GM06990 (cell line): ENCODE measurements at regions not wholly inside any gene's neighbourhood (a gene's known extent, or its start where the extent isn't known, plus 50 kb on each side); places are given as distances from the start of the nearest gene placed in this dataset.

ENCODE experiments used
- DNase-seq: peaks from one replicate; pipeline ENCODE4 v3.0.0-alpha.2; 2011; ENCODE audit not compliant: insufficient read length; ENCODE audit errors: extremely low read depth
- H3K27me3 ChIP-seq: replicated peaks from 2 replicates; pipeline ENCODE4 v1.6.0; 2011; ENCODE audit warnings: low read length; ENCODE audit not compliant: control insufficient read depth, insufficient read depth
- H3K36me3 ChIP-seq: 2 replicates; pipeline ENCODE4 v1.5.1; 2011; ENCODE audit warnings: low read length; ENCODE audit not compliant: control insufficient read depth, insufficient read depth
- H3K4me3 ChIP-seq: replicated peaks from 2 replicates; pipeline ENCODE4 v1.5.1; 2011; ENCODE audit warnings: low read depth, mild to moderate bottlenecking, control low read depth, low read length
- CTCF ChIP-seq: IDR thresholded peaks from 2 replicates; pipeline ENCODE4 v1.5.1; 2011; ENCODE audit warnings: low read length, control low read depth, mild to moderate bottlenecking, inconsistent platforms; ENCODE audit not compliant: insufficient read depth, poor library complexity, severe bottlenecking

- H3K36me3 ChIP-seq = no peaks in the 10 kb centered on the region
- no peak for TF ChIP-seq CTCF
- no peak for DNase-seq
- H3K27me3 ChIP-seq = no peaks in the 10 kb centered on the region
- no peak overlapping the region for H3K4me3 ChIP-seq
Observed at GRCh38 chr5:109605207-109605730, 84.5 kb upstream of the MAN2A1 start.

DNA sequence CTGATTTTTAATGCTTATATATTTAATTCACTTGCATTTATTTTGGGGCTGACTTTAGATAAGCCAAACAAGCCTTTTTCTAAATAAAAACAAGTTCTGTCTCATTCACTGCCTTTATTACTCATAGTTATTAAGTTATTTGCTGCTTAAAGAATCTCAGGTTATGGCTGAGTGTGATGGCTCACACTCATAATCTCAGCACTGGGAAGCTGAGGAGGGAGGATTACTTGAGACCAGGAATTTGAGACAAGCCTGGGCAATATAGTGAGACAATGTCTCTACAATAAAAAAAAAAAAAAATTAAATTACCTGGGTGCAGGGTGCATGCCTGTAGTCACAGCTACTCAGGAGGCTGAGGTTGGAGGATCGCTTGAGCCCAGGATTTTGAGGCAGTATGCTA, 85.0 kb upstream of the MAN2A1 start:
- Histone ChIP-seq H3K4me3 (no peak overlapping the region), H3K27me3 (no peaks in the 10 kb centered on the region), H3K36me3 (no peaks in the 10 kb centered on the region)
- no peak for TF ChIP-seq CTCF
- no peak for DNase-seq

DNA sequence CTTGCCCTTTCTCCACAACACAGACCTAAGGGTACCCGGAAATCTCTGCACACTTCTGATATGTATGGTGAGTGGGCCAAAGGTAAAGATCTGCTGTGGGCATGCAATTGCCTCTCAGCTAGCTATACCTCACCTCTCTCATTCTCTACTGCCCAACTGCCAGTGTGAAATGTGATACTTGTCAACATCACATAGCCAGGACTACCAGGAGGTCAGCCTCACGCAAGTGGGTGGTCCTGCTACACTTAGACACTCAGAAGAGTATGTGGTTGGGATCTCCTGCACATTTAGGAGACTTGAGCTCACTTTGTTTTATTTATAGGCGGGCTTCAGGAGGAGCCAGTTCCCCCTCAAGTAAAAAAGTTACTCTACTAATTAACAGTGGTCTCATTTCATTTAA, 88.0 kb upstream of the MAN2A1 start:
- H3K27me3 ChIP-seq = no peaks in the 10 kb centered on the region
- H3K36me3 ChIP-seq = no peaks in the 10 kb centered on the region
- H3K4me3 ChIP-seq = no peak overlapping the region
- no peak for DNase-seq
- TF ChIP-seq CTCF = no peak

- TF ChIP-seq CTCF = no peak
- Histone ChIP-seq H3K4me3 (no peak overlapping the region), H3K36me3 (no peaks in the 10 kb centered on the region), H3K27me3 (no peaks in the 10 kb centered on the region)
- no peak for DNase-seq
Observed at GRCh38 chr5:109597893-109598292, 91.8 kb upstream of the MAN2A1 start.

GRCh38 chr5:109594217-109594616, 95.5 kb upstream of the MAN2A1 start:
- H3K27me3 ChIP-seq = no peaks in the 10 kb centered on the region
- no peak overlapping the region for H3K4me3 ChIP-seq
- no peaks in the 10 kb centered on the region for H3K36me3 ChIP-seq
- TF ChIP-seq CTCF = no peak
- DNase-seq = no peak

- H3K4me3 ChIP-seq = no peak overlapping the region
- no peaks in the 10 kb centered on the region for H3K36me3 ChIP-seq
- TF ChIP-seq CTCF = no peak
- no peak for DNase-seq
- H3K27me3 ChIP-seq = no peaks in the 10 kb centered on the region
Observed at GRCh38 chr5:109590799-109591198, 98.9 kb upstream of the MAN2A1 start.
